SU-DHL-6 (cell line): ENCODE measurements at regions not wholly inside any gene's neighbourhood (a gene's known extent, or its start where the extent isn't known, plus 50 kb on each side); places are given as distances from the start of the nearest gene placed in this dataset.

ENCODE experiments used
- EZH2phosphoT487 ChIP-seq: fragments of 200-600 bp; sonication (generic), shearing (Covaris generic); conservative IDR thresholded peaks from 2 replicates; pipeline ENCODE4 v1.6.1; 2018; ENCODE audit warnings: mild to moderate bottlenecking, antibody characterized with exemption, low read length, moderate library complexity, mixed read lengths
- TF ChIP-seq, protein P1 (sequence below): fragments of 200-600 bp; sonication (generic); IDR thresholded peaks from one replicate; pipeline ENCODE4 v1.5.1; 2017; ENCODE audit warnings: antibody characterized with exemption, mild to moderate bottlenecking, low read length, moderate library complexity; ENCODE audit not compliant: insufficient read depth, poor library complexity, severe bottlenecking

- TF ChIP-seq, protein P1, sequence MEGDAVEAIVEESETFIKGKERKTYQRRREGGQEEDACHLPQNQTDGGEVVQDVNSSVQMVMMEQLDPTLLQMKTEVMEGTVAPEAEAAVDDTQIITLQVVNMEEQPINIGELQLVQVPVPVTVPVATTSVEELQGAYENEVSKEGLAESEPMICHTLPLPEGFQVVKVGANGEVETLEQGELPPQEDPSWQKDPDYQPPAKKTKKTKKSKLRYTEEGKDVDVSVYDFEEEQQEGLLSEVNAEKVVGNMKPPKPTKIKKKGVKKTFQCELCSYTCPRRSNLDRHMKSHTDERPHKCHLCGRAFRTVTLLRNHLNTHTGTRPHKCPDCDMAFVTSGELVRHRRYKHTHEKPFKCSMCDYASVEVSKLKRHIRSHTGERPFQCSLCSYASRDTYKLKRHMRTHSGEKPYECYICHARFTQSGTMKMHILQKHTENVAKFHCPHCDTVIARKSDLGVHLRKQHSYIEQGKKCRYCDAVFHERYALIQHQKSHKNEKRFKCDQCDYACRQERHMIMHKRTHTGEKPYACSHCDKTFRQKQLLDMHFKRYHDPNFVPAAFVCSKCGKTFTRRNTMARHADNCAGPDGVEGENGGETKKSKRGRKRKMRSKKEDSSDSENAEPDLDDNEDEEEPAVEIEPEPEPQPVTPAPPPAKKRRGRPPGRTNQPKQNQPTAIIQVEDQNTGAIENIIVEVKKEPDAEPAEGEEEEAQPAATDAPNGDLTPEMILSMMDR, result no peak
- no peak for TF ChIP-seq EZH2phosphoT487
Measured at GRCh38 chr10:91741356-91741755, 56.9 kb upstream of the TNKS2 start.
